Skeletal muscle cell (primary cell): ENCODE measurements at regions not wholly inside any gene's neighbourhood (a gene's known extent, or its start where the extent isn't known, plus 50 kb on each side); places are given as distances from the start of the nearest gene placed in this dataset.

Experiments used
- DNase-seq: peaks from one replicate; pipeline ENCODE4 v3.0.0-alpha.2; 2010; ENCODE audit warnings: low read depth
- H3K4me3 ChIP-seq: 2 replicates; pipeline ENCODE4 v1.5.1; 2011; ENCODE audit warnings: low read depth, mild to moderate bottlenecking, control low read depth, low read length, moderate library complexity

DNA sequence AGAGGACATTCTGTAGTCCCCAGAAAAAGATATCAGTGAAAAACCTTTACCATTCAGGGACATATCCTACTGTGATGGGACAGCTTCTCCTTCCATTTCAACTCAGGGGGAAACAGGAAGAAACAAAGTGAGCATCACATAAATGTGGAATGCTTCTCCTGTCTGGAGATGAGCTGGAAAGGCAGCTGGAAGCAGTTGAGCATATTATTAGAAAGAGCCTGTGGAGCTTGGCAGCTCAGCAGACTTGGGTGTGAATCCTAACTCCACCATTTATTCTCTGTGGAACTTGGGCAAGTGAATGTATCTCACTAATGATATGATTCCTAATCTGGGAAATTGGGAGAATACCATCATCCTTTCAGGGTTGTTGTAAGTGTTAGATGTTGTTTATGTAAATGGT is 232.1 kb upstream of the F9 start:
- H3K4me3 ChIP-seq: no peak overlapping the region
- DNase-seq: no peak

DNA sequence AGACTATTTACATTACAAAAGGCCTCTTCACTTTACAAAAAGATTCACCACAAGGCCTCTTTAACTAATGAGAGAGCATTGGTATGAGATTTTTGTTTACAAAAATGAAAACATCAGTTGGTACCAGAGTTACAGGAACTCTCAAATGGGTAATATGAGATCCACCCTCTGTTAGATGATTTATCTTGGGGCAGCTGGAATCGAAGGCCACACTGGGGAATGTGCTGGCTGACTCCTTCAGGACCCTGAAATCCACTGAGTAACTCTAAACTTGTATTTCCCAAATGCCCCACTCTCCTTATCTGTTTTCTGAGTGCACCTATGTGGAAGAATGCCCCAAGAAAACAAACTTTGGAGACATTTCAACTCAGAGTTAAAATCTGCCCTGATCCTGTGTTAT is 232.9 kb upstream of the F9 start:
- no peak overlapping the region for H3K4me3 ChIP-seq
- no peak for DNase-seq

DNA sequence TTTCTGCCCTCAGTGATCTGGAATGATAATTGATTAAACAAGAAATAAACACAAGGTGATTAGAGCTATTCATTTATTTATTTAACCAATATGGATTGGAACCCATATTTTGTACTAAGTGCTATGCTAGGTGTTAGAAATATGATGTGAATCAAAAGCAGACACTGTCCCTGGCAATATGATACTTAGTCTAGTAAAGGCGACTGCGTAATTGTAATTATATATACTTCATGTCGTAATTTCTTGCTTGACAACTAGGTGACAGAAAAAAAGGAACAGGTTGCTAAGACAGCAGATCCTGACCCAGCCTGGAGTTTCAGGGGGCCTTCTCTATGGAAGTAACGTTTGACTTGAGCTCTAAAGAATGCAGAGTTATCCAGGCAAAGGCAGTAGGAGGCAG is 236.5 kb upstream of the F9 start:
- DNase-seq: no peak
- no peak overlapping the region for H3K4me3 ChIP-seq

DNA sequence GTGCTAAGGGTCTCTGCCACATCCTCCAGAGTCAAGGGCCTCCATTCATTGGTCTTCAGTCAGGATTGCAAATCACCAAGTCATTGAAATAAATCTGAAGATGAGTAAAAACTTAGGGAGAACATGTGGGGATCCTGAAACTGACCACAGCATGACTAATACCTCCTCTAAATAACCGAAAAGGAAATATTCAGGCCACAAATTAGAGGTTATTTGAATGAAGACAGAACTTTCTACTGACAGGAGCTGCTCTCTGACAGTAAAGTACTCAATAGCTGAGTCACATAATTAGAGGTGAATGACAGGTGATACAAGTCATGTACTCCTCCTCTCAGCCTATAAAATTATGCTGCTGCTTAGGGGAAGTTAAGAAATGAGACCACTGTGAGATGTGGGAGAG is 240.2 kb upstream of the F9 start:
- no peak for DNase-seq
- no peak overlapping the region for H3K4me3 ChIP-seq

DNA sequence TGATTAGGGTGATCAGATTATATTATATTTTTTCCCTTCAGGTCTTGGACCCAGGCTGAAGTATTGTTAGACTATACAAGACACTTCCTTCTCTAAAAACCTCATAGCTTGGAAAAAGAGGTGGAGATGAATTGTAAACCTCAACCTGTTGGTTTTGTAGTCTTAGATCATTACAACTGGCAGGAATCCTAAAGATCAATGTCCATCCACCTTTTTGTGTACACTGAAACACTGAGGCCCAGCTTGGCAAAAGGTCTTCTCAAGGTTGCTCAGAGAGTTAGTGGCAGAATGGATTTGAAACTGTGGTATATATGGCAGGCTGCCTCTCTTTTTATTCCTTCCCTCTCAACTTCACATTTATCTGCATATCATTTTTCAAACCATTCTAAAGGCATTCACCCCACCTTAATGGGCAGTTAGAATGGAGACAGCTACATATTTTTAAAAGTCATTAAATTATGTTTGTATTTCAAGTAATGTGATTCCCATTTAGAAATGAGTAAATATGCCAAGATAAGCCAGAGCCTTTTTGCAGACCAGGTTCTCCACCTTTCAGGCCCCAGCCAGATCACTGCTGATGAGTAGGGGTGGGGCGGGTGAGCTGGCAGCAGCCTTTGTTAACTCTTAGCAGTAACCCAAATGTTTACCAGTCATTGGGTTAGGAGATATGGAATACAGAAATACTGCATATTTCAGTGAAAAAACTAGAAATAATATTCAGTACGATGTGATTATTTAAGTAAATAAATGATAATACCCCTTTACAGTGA is 243.2 kb upstream of the F9 start:
- H3K4me3 ChIP-seq: no peak overlapping the region
- no peak for DNase-seq

DNA sequence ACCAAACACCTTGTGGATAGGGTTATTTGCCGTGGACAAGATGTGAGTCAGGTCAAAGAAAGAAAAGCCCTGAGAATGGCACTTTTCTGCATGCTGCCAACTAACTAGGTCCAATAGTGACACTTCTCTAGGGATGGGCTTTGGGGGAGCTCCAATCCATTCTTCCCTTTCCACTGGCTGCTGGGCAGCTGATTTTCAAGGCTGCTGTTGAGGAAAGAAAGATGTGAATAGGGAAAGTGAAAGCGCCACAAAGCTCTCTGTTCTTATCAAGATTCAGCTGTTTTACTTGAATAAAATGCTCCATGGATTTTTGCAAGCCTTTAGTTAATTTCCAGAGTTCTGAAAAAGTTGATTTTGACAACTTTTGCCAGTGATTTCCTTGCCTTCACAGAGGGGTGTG is 244.2 kb upstream of the F9 start:
- DNase-seq: no peak
- no peak overlapping the region for H3K4me3 ChIP-seq

DNA sequence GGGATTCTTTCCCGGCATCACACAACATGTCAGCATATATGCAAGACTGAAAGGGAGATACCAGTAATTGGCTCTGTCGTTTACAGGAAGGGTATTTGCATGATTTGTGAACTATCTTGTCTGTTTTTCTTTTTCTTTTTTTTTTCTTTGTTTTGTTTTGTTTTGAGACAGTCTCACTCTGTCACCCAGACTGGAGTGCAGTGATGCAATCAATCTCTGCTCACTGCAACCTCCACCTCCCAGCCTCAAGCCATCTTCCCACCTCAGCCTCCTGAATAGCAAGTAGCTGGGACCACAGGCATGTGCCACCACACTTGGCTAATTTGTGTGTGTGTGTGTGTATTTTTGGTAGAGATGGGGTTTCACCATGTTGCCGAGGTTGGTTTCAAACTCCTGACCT is 262.7 kb upstream of the F9 start:
- H3K4me3 ChIP-seq: no peak overlapping the region
- DNase-seq: no peak

DNA sequence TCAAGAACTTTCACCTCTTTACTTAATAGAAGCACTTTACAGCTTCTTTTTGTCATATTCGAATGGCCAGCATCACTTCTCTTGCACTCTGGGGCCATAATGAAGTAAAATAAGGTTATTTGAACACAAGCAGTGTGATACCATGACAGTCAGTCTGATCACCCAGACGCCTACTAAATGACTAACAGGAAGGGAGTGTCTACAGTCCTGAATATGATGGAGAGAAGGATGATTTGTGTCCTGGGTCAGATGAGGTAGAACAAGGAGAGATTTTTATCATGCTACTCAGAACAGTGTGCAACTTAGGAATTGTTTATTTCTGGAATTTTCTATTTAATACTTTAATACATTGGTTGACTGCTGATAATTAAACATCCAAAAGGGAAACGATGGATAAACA is 284.2 kb upstream of the F9 start:
- no peak for DNase-seq

DNA sequence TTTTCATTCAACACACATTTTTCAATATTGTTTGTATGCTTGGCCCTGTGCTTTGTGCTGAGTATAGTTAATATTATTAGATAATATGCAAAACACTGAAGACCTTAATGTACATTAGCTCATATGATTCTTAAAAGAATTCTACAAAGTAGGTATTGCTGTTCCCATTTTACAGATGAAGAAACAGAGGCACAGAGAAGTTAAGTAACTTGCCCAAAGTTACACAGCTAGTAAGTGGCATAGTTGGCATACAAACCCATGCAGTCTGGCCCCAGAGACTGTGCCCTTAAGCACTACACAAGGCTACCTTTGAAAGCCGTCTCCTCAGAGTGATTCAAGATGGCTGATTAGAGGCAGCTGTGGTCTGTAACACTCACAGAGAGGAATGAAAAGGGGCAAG is 293.4 kb upstream of the F9 start:
- H3K4me3 ChIP-seq: no peak overlapping the region
- no peak for DNase-seq

More for the DNA sequence above, 284.2 kb upstream of the F9 start:
- H3K4me3 ChIP-seq: no peak overlapping the region

DNA sequence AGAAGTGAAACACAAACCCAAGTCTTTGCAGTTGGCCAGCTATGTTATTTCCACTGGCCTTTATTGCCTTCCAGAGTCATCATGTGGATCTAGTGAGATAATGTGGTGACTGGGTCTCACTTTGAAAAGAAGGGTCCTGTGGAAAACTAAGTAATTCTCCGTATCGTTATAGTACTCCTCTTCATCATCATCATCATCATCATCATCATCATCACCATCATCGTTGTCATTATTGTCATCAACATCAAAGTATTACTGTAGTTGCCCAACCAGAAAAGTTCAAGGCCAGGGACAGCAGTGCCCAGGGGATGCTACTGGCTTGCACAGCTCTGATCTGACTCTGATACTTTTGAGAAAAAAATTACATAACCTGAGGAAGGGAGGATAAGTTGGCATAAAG is 295.6 kb upstream of the F9 start:
- DNase-seq: no peak
- no peak overlapping the region for H3K4me3 ChIP-seq

DNA sequence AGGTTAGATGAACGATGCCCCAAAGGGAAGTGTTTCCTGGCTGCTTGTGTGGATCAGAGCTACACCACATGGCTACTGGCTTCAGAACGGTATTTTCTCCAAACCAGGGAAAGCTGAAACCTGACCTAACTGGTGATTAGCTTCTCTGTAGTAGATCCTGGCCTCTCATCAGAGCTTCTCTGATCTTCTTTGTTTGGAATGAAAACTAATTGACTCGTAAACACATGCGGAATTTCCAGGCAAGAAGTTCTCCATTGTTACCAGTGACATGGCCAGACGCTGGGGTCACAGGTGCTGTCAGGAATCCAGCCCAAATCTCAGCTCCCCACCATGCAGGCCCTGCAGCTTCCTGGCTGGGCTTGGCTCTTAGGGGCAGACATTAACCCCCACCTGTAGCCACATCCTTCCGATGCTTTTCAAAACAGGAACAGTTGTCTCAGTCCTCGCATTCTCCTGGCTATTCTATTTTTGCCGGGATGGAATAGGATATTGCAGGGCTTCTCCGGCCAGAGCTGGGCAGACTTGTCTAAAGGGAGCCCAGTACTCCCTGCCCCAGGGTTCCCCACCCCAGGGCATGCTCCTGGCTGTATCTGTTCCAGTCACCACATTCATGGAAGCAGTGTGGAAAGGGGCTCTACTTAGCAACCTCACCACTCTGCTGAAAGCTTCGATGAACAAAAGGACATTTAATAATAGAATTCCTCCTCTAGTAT is 305.4 kb upstream of the F9 start:
- H3K4me3 ChIP-seq: no peak overlapping the region
- DNase-seq: no peak

DNA sequence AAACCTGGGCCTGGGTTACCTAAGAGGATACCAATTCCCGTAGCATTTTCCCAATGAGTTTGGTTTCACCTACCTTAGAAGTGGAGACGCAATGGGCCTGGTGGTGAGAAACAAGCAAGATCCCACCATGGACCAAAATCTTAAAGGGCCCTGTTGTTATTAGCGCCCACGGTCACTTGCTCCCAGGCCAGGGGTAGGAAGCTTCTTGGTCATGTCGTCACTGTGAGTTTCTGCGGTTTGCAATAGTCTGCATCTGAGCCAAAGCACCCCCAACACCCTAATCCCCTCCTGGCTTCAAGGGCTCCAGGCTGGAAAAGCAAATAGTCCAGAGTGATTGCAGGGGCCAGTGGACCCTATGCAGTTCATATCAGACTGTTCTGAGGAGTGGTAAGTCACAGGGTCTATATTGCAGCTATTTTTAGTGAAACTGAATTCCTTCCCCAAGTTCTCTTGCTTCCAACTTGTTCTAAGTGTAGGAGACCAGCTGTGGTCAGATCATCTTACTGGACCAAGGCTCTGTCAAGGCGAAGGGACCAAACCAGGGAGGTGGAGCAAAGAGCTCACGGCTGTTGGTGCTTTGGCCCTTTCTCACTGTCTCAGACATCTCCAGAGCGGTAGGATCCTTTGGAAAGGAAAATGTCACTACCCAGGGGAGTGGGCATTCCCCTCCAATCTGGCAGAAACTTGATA is 307.9 kb upstream of the F9 start:
- no peak for DNase-seq
- H3K4me3 ChIP-seq: no peak overlapping the region

DNA sequence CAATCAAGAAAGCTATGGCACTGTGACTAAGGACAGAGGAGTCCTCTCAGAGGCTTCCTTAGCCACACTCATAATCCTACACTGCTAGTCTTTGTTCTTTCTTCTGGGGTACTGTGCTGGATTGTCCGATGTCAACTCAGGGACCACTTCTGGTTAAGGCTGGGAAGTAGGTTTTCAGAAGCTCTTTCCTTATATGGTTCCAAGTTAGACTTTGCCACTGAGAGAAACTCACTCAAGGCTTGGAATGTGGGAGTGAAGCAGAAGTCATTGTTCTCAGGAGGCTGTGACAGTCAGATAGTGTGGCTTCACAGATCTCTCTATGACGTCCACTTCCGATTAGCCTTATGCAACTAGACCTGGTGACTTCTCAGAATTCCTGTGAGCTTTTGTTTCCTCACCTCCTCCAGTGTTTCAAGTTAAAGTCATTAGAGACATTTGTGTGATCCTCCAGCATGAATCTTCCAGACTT is 317.3 kb upstream of the F9 start:
- H3K4me3 ChIP-seq: no peak overlapping the region
- DNase-seq: no peak

DNA sequence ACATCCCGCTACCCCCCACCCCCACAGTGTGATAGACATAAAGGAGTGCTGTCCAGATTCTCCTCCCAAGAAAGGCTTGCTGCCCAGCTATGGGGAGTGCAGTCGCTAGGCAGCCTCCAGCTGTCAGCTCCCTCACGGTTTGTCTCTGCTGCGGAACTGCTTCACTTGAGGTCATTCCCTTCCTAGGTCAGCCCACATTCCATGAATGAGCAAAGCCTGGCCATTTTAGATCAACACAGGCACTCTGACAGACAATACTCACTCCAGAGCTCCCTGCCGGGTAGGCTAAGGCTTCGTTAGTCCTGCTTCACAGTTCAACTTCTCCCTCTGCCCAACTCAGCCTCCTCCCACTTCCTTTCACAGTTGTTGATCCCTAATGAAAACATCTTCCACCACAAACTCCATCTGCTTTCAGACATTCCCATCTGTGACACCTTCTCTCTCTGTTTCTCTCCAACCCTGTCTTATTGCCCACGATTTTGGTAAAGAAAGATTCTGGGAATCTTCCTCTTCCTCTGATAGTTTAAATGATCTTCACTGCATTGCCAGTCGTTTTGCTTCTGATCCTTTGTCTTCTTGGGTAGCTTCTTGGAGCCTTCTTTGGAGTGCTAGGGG is 318.9 kb upstream of the F9 start:
- no peak for DNase-seq
- no peak overlapping the region for H3K4me3 ChIP-seq

DNA sequence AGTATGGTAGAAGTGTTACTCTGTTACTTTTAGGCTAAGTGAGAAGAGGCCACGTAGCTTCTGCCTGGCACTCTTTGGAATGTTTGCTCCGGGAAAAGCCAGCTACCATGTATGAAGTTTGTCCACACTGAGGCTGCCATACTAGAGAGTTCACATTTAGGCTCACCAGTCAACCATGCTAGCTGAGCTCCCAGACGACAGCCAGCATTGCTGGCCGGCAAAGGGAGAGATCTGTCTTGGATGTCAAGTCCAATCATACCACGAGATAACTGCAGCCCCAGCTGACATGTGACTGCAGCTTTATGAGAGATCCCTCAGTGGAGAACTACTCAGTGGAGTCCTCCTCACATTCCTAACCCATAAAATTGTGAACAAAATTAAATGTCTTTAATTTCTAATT is 321.2 kb upstream of the F9 start:
- no peak for DNase-seq
- no peak overlapping the region for H3K4me3 ChIP-seq

DNA sequence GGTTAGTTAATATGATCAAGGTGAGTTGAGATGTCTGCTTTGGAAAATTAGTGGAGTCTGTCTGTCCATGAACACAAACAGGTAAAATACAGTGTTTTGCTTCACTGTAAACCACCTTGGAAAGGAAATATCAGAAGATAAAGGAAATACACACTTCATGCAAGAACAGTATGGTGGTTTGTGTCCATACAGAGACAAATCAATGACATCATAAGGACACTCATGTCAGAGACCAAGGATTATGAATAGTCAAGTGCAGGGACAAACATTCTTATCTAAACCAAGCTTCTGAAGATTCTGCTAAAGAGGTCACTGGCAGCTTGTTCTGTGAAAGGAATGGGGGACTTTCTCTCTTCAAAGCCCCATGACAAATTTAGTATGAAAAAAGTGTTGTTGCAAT is 322.9 kb upstream of the F9 start:
- DNase-seq: no peak
- no peak overlapping the region for H3K4me3 ChIP-seq

DNA sequence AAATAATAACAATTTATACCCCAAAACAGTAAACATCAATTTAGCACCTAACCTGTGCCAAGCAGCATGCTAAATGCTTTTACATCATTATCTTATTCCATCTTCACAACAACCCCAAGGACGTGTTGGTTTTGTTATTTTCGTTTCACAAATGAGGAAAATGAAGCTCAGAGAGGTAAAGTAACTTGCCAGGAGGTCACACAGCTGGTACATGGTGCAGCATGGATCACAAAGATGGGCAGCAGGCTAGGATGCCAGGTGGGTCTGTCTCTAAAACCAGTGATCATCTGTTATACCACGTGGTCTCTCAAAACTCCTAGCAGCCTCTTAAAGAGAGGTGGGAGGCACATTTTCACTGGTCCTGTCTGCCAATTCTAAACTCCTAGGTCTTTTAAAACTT is 323.6 kb upstream of the F9 start:
- DNase-seq: no peak
- no peak overlapping the region for H3K4me3 ChIP-seq

DNA sequence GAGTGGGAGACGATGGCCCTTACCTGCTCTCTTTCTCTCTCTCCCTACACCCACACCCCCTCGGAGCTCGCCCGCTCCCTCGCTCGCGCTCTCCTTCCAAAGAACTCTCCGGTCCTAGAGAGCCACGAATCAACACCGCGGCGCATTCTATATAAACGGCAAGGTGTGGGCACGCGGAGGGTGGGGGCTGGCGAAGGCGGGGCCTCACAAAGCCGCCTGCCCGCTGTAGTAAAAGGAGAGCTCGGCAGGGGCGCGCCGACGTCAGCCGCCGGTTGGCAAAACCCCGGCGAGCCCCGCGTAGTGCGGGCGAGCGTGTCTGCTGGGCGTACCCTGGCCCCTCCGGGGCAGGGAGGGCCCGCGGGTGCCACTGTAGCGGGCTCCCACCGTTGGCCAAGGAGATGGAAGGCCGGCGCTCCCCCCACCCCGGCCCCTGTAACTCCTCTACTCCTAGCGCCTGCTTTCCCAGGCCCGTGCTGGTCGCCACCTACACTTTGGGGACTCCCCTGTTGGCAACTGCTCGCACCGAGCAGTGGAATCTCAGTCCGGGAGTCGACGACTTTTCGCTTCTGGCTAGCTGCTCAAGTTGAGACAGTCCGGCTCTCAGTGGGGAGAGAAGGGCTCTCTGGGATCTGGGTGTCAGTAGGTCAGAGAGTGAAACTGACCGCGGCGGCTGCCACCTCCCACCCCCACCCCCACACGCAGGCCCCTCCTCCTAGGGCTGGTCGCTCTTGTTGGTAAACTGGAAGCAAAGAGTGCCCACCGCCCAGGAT is 325.5 kb upstream of the F9 start:
- peak overlapping the region; percentile 46 for H3K4me3 ChIP-seq
- DNase-seq: no peak

DNA sequence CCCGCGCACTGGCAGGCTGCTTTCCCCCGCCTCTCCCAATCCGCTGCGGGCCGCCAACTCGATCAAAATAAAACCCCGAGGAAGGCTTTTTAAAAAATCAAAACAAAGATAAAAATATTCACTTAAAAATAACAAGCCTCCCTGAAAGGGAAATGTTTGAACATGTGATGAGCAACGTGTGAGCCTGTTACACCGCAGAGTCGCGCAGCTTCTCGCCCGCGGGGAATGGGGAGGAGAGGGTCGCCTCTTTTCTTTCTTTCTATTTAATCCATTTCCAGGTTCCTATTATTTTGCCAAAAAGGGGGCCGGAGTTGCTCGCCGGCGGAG is 326.0 kb upstream of the F9 start:
- peak overlapping the region; percentile 46 for H3K4me3 ChIP-seq
- DNase-seq: no peak
